ENCODE measurements at regions not wholly inside any gene's neighbourhood (a gene's known extent, or its start where the extent isn't known, plus 50 kb on each side); places are given as distances from the start of the nearest gene placed in this dataset.

- Histone ChIP-seq H3F3A (ENCODE audit: low read depth) (no peaks in the 10 kb centered on the region), H3K36me3 (ENCODE audit: insufficient read depth, low read length) (no peaks in the 10 kb centered on the region), H4K20me1 (ENCODE audit: insufficient read depth, low read length, poor library complexity, severe bottlenecking) (no peaks in the 10 kb centered on the region), H3K9me2 (replicated peaks; ENCODE audit: low read depth, low read length) (no peaks in the 10 kb centered on the region), H3K9ac (ENCODE audit: low read depth, low read length, poor library complexity, severe bottlenecking) (no peak overlapping the region), H3K4me1 (ENCODE audit: insufficient read depth, low read length, poor library complexity, severe bottlenecking) (no peaks in the 10 kb centered on the region), H3K79me2 (ENCODE audit: insufficient read depth, low read length) (no peaks in the 10 kb centered on the region), H3K4me2 (ENCODE audit: low read depth, low read length, poor library complexity, severe bottlenecking) (no peak overlapping the region), H3K9me3 (ENCODE audit: insufficient read depth, low read depth, low read length) (peaks cover 24% of the 10 kb centered on the region; the same call in 1 of the 2 replicates), H3K4me3 (ENCODE audit: low read length, poor library complexity, severe bottlenecking) (no peak overlapping the region), H3K27me3 (ENCODE audit: insufficient read depth, low read length, poor library complexity, severe bottlenecking) (no peaks in the 10 kb centered on the region), H2AFZ (ENCODE audit: low read length) (no peak overlapping the region)
- TF ChIP-seq EZH2phosphoT487 (IDR thresholded peaks at IDR 0.05; ENCODE audit: borderline replicate concordance) (no peak), CTCF (conservative IDR thresholded peaks at IDR 0.05; ENCODE audit: low read length) (no peak)
Measured at GRCh38 chr5:2587189-2588031, 164.1 kb downstream of the IRX2 start.

- no peaks in the 10 kb centered on the region for H3K4me1 ChIP-seq (ENCODE audit: insufficient read depth, low read length, poor library complexity, severe bottlenecking)
- H3K9me2 ChIP-seq (replicated peaks; ENCODE audit: low read depth, low read length): no peaks in the 10 kb centered on the region
- no peaks in the 10 kb centered on the region for H3K36me3 ChIP-seq (ENCODE audit: insufficient read depth, low read length)
- H3K9me3 ChIP-seq (ENCODE audit: insufficient read depth, low read depth, low read length): peaks cover 33% of the 10 kb centered on the region; the same call in 1 of the 2 replicates
- H3K4me3 ChIP-seq (ENCODE audit: low read length, poor library complexity, severe bottlenecking): no peak overlapping the region
- H4K20me1 ChIP-seq (ENCODE audit: insufficient read depth, low read length, poor library complexity, severe bottlenecking): no peaks in the 10 kb centered on the region
- H3K27me3 ChIP-seq (ENCODE audit: insufficient read depth, low read length, poor library complexity, severe bottlenecking): no peaks in the 10 kb centered on the region
- no peak overlapping the region for H2AFZ ChIP-seq (ENCODE audit: low read length)
- no peak overlapping the region for H3K9ac ChIP-seq (ENCODE audit: low read depth, low read length, poor library complexity, severe bottlenecking)
- TF ChIP-seq EZH2phosphoT487 (IDR thresholded peaks at IDR 0.05; ENCODE audit: borderline replicate concordance): no peak
- no peak overlapping the region for H3K4me2 ChIP-seq (ENCODE audit: low read depth, low read length, poor library complexity, severe bottlenecking)
- H3K79me2 ChIP-seq (ENCODE audit: insufficient read depth, low read length): no peaks in the 10 kb centered on the region
- no peaks in the 10 kb centered on the region for H3F3A ChIP-seq (ENCODE audit: low read depth)
Measured at GRCh38 chr5:2586016-2586715, 165.3 kb downstream of the IRX2 start.

DNA sequence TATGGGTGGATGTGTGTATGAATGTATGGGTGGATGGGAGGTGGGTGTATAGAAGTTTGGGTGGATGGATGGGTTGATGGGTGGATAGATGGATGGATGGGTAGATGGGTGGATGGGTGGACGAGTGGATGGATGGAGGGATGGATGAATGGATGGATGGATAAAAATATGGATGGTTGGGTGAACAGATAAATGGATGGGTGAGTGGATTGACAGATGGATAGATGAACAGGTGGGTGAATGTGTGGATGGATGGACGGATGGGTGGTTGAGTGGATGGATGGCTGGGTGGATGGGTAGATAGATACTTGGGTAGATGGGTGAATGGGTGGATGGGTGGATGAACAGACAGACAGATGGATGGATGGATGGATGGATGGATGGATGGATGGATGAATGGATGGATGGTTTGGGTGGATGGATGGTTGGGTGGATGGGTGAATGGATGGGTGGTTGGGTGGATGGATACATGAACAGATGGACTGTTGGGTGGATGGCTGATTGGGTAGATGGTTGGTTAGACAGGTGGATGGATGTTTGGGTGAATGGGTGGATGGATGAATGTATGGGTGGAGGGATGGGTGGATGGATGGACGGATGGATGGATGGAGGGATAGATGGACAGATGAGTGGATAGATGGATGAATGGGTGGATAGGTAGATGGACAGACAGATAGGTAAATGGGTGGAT, 166.8 kb downstream of the IRX2 start:
- Histone ChIP-seq H3K9me2 (replicated peaks; ENCODE audit: low read depth, low read length) (no peaks in the 10 kb centered on the region), H3K27me3 (ENCODE audit: insufficient read depth, low read length, poor library complexity, severe bottlenecking) (no peaks in the 10 kb centered on the region), H3K36me3 (ENCODE audit: insufficient read depth, low read length) (no peaks in the 10 kb centered on the region), H2AFZ (ENCODE audit: low read length) (no peak overlapping the region), H3K79me2 (ENCODE audit: insufficient read depth, low read length) (no peaks in the 10 kb centered on the region), H3K9me3 (ENCODE audit: insufficient read depth, low read depth, low read length) (peaks cover 29% of the 10 kb centered on the region; the same call in 1 of the 2 replicates), H3K4me1 (ENCODE audit: insufficient read depth, low read length, poor library complexity, severe bottlenecking) (no peaks in the 10 kb centered on the region), H4K20me1 (ENCODE audit: insufficient read depth, low read length, poor library complexity, severe bottlenecking) (no peaks in the 10 kb centered on the region), H3K9ac (ENCODE audit: low read depth, low read length, poor library complexity, severe bottlenecking) (no peak overlapping the region), H3K4me2 (ENCODE audit: low read depth, low read length, poor library complexity, severe bottlenecking) (no peak overlapping the region), H3K4me3 (ENCODE audit: low read length, poor library complexity, severe bottlenecking) (no peak overlapping the region), H3F3A (ENCODE audit: low read depth) (no peaks in the 10 kb centered on the region)
- TF ChIP-seq CTCF (conservative IDR thresholded peaks at IDR 0.05; ENCODE audit: low read length): no peak
- TF ChIP-seq EZH2phosphoT487 (IDR thresholded peaks at IDR 0.05; ENCODE audit: borderline replicate concordance): no peak

Data from Loucy (cell line).